CMK (cell line): ENCODE measurements at regions not wholly inside any gene's neighbourhood (a gene's known extent, or its start where the extent isn't known, plus 50 kb on each side); places are given as distances from the start of the nearest gene placed in this dataset.
"Not testable (repeated sequence)": the region's sequence is repeated elsewhere in the genome, so short reads cannot be mapped to it uniquely, and the experiment has no call there.

Experiments used
- DNase-seq: peaks from one replicate; pipeline ENCODE4 v3.0.0-alpha.2; 2010; ENCODE audit warnings: low read depth

DNA sequence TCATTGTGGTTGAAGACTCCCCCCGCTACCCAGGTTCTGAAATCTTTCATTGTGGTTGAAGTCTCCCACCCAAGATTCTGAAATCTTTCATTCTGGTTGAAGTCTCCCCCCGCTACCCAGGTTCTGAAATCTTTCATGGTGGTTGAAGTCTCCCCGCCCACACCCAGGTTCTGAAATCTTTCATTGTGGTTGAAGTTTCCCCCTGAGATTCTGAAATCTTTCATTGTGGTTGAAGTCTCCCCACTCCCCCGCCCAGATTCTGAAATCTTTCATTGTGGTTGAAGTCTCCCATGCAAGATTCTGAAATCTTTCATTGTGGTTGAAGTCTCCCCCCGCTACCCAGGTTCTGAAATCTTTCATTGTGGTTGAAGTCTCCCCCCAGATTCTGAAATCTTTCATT, 916.0 kb downstream of the BRD1 start:
- DNase-seq = not testable (repeated sequence)

DNA sequence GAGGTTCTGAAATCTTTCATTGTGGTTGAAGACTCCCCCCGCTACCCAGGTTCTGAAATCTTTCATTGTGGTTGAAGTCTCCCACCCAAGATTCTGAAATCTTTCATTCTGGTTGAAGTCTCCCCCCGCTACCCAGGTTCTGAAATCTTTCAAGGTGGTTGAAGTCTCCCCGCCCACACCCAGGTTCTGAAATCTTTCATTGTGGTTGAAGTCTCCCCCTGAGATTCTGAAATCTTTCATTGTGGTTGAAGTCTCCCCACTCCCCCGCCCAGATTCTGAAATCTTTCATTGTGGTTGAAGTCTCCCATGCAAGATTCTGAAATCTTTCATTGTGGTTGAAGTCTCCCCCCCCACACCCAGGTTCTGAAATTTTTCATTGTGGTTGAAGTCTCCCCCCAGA, 916.6 kb downstream of the BRD1 start:
- not testable (repeated sequence) for DNase-seq

DNA sequence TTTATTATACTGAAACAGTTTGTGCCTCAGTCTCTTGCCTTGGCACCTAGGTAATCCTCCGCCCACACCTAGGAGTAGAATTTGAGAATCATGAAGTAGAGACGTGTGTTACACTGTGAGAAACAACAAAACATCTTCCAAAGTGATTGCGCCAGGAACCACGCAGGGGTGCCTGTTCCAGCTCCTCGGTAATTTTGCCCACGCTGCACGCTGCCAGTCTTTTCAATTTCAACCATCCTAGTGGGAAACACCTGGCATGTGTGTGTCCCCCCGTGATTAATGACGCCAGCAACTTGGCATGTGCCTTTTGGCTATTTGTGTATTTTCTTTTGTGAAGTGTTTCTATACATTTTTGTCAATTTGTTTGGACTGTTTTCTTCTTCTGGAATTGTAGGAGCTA, 919.1 kb downstream of the BRD1 start:
- no peak for DNase-seq

DNA sequence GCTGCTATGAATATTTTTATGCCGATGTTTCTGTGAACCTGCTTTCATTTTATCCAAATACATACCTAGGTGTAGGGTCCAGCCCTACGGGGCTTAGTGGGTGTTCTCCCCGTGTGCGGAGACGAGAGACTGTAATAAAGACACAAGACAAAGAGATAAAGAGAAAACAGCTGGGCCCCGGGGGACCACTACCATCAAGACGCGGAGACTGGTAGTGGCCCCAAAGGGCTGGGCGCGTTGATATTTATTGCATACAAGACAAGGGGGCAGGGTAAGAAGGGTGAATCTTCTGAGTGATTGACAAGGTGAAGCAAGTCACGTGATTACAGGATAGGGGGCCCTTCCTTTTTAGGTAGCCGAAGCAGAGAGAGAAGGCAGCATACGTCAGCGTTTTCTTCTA, 920.1 kb downstream of the BRD1 start:
- DNase-seq = no peak

DNA sequence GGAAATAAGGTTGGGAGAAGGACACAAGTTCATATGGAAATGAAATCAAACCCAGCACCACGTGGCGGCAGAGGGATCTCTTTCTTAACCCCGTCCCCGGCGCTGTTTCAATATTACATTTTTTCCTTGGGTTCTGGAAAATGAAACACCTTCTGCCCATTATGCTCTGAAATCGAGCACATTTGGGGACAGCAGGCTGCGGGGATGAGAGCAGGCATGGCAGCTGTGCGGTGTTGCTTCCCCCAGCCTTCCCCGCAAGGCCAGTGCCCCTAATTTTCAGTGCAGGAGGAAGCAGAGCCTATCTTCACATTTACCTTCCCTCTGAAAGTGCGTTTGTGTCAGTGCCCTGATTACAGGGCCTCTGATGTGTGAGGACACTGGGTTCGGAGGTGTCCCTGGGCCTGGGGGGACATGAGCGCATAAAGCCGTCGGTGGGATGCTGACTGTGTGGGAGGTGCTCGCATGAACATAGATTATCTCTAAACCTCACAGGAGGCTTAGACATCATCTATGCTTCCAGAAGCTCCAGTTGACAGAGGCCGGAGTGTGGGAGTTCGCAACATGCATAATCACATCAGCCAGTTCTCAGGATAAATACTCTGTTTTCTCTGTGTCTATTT, 921.3 kb downstream of the BRD1 start:
- no peak for DNase-seq

DNA sequence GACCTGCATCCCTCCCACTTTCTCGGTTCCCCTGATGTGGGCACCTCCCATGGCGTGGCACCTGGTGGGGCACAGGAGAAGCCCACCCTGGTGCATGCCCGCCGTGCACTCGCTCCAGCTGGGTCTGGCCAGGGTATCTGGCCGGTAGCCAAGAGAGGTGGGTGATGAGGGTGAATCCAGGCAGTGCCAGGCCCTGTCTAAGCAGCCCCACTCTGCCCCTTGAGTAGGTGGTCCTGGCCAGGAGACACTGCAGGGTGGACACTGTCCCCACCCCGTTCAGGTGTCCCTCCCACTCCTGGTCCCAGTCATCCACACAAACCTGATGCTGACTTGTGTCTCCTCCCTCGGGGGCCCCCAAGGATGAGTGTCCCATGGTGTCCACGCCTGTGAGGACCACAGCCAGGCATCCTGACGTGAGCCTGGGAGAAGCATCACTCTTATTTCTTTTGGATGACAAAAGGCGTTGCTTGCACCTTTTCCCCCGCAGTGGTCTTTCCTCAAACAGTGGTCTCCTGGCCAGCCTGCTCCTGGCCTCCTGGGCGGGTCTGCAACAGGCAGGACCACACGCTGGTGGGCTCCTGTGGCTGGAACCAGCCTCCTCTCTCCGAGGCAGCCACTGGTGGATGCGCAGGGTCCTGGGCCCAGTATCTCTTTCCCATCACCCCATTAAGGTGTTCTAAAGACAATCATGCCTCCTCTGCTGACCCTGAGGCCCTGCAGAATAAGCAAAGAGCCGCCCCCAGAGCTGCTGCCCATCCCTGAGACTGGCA, 922.3 kb downstream of the BRD1 start:
- no peak for DNase-seq

DNA sequence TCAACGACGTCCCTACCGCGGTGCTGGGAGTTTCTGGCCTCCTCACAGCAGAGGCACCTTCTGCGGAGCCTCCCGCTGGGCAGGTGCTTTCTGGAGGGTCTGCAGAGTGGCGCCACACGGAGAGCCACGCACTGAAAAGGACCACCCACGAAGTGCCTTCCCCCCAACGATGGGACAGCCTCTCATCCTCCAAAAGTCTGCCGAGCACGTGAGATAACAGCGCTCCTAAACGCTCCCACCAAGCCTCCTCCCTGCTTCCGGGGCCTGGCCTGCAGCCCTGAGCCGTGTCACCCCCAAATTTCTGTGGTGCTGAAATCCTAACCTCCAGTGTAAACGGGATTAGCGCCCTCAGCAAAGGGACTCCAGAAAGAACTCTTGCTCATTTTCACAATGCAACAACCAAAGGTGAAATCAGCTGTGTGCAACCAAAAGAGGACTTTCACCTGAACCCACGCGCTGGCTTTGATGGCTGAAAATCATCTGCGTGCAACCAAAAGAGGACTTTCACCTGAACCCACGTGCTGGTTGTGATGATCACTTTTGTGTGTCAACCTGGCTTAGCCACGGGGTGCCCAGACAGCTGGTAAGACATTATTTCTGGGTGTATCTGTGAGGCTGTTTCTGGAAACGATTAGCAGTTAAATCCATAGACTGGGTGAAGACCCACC, 924.6 kb downstream of the BRD1 start:
- no peak for DNase-seq

DNA sequence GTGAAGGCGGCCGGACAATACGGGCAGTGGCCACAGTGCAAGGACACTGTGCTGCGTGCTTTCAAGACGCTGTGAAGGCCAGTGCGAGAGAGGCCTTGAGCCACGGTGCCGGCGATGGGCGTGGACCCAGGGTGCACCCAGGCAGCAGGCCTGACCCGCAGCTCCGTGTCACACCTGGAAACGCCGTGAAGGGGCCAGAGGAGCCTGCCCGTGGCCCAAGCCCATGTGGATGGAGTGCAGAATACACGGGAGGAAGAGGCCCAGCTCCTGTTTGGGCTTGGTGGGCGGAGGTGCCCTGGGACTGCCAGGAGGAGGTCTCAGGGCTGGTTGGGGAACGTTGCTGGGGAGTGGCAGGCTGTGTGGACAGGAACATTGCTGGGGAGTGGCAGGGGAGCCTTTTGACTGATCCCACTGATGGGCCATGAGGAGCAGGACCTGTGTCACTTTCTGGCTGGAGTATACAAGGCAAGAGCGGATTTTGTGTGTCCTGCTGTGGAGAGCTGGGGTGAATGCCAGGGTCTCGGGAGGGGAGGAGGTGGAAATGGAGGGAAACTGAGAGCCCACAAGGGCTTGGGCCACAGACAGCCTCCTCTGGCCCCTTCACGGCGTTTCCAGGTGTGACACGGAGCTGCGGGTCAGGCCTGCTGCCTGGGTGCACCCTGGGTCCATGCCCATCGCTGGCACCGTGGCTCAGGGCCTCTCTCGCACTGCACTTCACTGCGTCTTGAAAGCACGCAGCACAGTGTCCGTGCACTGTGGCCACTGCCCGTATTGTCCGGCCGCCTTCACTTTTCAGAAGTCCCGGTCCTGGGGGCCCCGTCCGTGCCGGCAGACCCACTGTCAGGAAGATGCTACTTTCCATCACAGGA, 925.4 kb downstream of the BRD1 start:
- DNase-seq = no peak

DNA sequence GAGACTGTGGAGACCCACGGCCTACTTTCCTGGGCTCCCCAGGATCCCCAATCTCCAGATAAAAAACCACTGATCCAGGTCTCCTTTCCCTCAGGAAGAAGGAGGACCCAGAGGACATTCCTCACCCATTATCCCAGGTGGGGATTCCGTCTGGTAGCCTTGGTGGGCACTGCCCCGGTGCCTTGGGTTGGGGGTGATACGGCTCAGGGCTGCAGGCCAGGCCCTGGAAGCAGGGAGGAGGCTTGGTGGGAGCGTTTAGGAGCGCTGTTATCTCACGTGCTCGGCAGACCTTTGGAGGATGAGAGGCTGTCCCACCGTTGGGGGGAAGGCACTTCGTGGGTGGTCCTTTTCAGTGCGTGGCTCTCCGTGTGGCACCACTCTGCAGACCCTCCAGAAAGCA, 926.3 kb downstream of the BRD1 start:
- no peak for DNase-seq

DNA sequence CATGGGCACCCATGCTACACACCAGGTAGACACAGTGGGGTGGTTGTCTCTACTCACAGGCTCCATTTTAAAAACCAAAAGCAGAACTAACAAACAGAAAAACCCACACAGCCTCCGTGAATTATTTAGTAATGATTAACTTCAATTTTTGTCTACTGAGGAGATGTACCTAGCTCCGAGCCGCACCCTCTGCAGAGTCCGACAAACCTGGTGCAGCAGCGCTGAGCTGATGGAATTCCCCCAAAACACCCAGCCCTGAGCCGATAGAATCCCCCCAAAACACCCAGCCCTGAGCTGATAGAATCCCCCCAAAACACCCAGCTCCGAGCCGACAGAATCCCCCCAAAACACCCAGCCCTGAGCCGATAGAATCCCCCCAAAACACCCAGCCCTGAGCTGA, 927.0 kb downstream of the BRD1 start:
- no peak for DNase-seq

DNA sequence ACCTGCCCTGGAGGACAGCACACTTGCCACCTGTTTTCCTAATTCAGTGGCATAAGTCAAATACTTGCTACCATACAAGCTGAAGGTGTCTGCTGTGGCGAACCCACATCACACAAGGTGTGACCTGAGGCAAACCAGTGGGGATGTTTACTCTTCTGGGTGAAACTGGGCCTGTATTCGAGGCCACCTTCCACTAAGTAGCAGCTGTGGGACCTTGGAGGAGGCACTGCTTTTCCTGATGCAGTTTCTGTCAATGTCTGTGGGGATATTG, 927.4 kb downstream of the BRD1 start:
- no peak for DNase-seq

DNA sequence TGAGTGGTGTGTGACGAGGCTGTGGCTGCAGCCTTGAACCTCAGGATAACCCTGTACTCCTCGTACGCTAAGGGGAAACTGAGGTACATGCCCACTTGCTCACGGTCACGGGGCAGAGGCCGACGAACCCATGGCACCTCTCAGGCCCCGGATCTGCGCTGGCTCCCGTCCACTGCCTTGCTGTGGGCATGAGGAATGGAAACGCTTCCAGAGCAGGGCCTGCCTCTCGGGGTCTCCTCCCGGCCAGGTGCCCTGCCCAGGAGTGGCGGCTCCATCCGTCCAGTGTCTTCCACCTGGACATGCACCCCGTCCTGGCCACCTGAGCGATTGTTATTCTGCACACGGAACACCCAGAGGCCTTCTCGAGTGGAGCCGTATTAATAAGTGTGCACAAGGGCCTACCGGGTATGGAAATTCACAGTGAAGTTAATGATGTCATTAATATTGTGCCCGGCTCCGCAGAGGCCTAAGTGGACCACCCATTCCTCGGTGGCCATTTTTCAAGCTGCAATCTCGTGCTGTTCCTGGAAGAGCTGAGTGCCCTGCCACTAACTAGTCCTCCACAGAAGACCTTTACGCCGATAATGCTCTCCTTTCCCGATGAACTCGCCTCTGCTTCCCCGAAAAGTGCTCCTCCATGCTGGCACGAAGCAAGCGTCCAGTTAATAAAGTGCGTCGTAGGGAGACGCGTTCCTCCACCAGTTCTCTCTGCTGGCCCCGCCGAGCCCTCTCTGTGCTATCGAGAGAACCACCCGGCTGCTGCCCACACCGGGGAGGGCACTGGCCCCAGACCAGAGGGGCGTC, 927.9 kb downstream of the BRD1 start:
- DNase-seq = no peak

DNA sequence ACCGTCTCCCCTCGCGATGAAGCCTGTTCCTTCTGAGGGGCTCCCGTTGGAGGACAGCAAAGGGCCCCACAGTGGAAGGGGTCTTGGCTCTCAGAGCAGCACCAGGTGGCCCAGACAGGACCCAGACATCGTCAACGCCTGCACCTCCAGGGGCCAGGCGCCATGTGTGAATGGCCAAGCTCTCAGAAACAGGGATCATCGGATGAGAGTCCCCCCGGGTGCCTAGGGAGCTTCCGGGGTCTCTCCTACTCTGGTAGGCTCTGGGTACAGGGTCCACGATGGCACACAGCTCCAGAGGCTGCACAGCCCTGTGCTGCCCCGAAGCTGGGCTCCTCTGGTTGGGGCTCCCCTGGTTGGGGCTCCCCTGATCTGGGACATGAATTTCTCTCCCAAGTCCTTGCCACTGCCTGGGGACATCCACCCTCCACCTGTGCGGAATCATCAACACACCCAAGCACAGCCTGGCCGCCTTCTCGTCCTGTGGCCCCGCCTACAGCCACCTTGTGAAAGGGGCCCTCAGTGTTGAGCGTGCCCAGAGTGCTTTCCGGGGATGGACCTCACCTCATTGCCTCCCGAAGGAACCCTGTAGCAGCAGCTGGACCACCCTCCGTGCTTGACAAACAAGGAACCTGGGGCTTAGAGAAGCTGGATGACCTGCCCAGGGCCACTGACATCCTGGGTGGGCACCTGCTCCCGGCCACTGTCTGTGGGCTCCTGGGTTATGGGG, 929.0 kb downstream of the BRD1 start:
- DNase-seq = no peak

DNA sequence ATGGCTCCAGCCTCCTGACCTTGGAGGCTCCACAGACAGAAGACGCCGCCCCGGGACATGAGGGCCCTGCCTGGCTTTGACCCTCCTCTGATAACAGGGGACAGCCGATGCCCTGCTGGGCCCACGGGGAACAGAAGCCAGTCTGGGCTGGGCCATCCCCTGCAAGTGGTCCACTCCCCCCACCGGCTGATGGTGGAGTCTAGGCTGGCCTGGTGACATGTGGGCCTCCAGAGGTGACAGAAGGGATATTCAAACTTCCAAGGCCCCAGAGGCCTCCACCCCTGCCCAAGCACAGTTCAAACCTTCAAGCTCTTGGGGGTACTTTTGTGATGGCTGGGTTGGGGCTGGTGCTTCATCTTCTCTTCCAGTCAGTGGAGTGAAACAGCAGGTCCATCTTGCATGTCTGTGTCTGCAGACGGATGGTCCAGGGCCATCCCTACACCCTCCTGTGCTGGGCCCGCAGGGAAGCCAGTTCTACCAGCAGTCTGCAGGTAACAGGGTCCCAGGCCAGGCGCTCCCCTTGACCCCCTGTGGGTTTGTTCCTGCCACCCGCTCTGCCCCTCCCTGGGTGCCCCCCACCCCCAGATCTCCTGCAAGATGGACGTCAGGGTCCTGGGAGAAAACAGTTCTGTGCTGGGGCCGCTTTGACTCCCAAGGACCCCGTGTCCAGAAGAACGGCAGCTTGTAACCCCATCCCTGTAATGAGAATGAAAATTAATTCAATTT, 929.9 kb downstream of the BRD1 start:
- DNase-seq = no peak

DNA sequence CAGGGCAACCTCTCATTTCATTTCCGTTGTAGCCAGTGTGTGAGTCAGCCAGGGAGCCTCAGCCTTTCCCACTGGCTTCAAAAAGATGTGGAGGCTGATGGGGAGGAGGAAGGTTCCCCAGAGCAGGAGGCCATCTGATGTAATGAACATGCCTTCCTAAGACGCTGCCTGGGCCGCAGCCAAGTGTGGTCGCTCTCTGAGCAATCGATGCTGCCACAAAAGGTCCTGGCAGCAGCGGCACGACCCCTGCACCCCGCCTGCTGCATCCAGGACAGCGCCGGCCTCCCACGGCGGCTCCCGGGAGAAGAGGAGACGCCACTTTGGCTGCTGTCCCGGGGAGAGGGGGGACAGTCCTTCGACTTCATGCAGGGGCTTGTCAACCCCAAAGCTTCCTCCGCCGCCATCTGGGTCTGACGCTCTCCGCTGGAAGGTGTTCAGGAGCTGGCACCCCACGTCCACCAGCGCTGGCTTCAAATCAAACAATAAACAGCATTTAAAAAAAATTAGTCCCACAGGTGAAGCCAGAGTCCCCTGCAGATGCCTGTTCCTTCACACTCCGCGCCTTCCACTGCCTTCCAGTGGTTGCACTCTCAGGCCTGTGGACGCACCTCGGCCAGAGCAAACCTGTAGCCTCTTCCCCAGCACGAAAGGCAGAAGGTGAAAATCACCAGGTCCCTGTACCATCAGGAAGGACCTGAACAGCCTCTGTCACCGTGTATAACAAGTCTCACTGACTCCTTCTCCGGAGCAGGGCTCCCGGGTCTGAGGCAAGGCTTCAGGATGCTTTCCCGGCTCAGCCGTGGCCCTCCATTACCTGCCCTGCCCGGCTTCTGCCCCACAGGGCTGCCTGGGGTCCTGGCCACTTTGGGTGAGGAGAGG, 930.7 kb downstream of the BRD1 start:
- no peak for DNase-seq

DNA sequence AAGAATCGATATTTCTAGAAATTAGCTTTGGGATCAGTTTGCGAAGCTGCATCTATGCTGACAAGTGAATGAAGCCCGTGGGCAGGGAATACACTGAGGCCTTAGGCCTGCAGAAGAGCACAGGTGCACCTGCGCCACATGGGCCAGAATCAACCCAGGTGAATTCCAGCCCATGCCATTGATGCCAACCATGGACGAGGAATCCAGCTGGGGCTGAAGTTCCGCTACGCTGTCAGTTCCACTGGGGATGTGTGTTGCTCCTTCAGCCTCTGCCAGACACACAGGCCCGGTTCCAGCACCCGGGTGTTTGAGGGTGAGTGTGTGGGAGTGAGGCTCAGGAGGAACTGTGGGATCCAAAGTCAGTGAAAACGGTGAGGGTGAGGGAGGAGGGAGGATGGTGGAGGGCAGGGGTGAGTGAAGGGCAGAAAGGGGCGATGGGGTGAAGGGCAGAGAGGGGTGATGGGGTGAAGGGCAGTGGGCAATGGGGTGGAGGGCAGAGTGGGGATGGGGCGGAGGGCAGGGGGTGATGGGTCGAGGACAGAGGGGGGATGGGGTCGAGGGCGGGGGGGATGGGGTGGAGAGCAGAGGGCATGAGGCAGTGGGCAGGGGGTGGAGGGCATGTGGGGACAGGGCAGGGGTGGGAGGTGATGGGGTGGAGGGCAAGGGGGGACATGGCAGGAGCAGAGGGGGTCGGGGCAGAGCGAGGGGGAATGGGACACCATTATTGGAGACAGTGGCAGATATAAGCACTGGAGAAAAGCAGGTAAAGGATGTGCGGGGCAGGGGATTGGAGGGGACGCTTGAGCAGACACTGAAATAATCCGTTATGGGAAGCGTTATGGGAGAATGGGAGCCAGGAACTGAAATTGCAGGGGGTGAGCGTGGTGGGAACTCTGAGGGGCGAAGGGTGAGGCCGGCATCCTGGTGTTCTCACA, 931.6 kb downstream of the BRD1 start:
- DNase-seq = no peak

DNA sequence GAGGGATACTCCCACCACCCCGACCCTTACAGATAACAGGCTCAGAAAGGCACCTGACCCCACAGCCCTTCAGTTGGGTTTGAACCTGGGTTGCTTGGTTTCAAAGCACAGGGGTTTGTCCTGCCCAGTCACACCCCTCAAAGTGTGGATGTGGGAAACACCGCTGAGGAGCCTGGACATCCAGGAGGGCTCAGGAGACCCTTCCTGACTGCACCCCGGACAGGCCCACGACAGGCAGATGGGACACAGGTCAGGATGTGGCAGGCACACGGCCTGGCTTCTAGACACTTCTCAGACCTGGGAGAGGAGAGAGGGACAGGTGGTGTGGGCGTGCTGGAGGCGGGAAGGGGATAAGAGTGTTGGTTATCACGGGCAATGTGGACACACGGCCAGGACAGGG, 932.3 kb downstream of the BRD1 start:
- DNase-seq = no peak

DNA sequence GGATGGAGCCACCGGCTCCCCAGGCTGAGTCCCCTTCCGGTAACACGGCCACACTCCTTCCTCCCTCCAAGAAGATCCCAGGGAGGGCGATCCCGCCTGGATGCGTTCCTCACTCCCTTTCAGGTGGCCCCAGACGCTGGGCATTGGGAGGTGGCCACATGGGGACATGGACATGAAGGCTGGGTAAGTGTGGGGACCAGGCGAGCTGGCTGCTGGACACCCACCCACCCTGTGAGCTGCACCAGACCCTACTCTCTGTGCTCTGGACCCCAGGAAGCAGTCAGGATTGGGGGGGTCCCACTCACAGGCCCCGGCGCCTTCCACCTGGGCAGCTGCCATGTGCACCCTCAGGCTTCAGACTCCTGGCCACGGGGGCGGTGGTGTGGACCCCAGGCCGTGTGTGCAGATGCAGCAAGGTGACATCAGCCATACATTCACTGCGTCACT, 932.8 kb downstream of the BRD1 start:
- no peak for DNase-seq
